Mesothelial cell of epicardium (in vitro differentiated cells): ENCODE measurements at regions not wholly inside any gene's neighbourhood (a gene's known extent, or its start where the extent isn't known, plus 50 kb on each side); places are given as distances from the start of the nearest gene placed in this dataset.

Source experiments
- DNase-seq, 2 experiments: peaks; one replicate each; pipeline ENCODE4 v3.0.0; 2021; ENCODE audit warnings: low spot score in 2 of 2; ENCODE audit not compliant: unreplicated experiment in 2 of 2
- H3K27ac Mint-ChIP-seq: 2 replicates; pipeline ENCODE4 v1.8.0; 2021; ENCODE audit warnings: mixed read lengths
- H3K27me3 Mint-ChIP-seq: 2 replicates; pipeline ENCODE4 v1.8.0; 2021; ENCODE audit warnings: low read depth, mixed read lengths
- H3K36me3 Mint-ChIP-seq: 2 replicates; pipeline ENCODE4 v1.8.0; 2021; ENCODE audit warnings: mixed read lengths
- H3K4me1 Mint-ChIP-seq: 2 replicates; pipeline ENCODE4 v1.8.0; 2021; ENCODE audit warnings: mixed read lengths
- H3K4me3 Mint-ChIP-seq: 2 replicates; pipeline ENCODE4 v1.8.0; 2021; ENCODE audit warnings: mild to moderate bottlenecking, moderate library complexity, mixed read lengths
- H3K9me3 Mint-ChIP-seq: 2 replicates; pipeline ENCODE4 v1.8.0; 2021; ENCODE audit warnings: mixed read lengths
- CTCF ChIP-seq: fragments of 200-600 bp; sonication (generic); IDR thresholded peaks from one replicate; pipeline ENCODE4 v1.5.0; 2021; ENCODE audit warnings: antibody characterized with exemption; ENCODE audit not compliant: unreplicated experiment

- H3K27me3 Mint-ChIP-seq, result peaks cover 19% of the 10 kb centered on the region
- H3K36me3 Mint-ChIP-seq, result no peaks in the 10 kb centered on the region
- no peak overlapping the region for H3K27ac Mint-ChIP-seq
- H3K9me3 Mint-ChIP-seq, result no peaks in the 10 kb centered on the region
- DNase-seq, result peak in 1 of 2 experiments; percentile 49
- H3K4me3 Mint-ChIP-seq, result no peak overlapping the region
- TF ChIP-seq CTCF, result no peak
- H3K4me1 Mint-ChIP-seq, result no peaks in the 10 kb centered on the region
These were observed 219.6 kb downstream of the RAP2A start for GRCh38 chr13:97653443-97654140.

GRCh38 chr13:97654236-97654635 is 220.3 kb downstream of the RAP2A start:
- Mint-ChIP-seq H3K27ac (no peak overlapping the region), H3K27me3 (peaks cover 19% of the 10 kb centered on the region), H3K4me1 (no peaks in the 10 kb centered on the region), H3K36me3 (no peaks in the 10 kb centered on the region), H3K4me3 (no peak overlapping the region), H3K9me3 (no peaks in the 10 kb centered on the region)
- TF ChIP-seq CTCF, result no peak
- no peak for DNase-seq

- H3K27me3 Mint-ChIP-seq, result peaks cover 17% of the 10 kb centered on the region
- H3K27ac Mint-ChIP-seq, result no peak overlapping the region
- H3K4me1 Mint-ChIP-seq, result peaks cover 5% of the 10 kb centered on the region
These were observed 224.6 kb downstream of the RAP2A start for GRCh38 chr13:97658556-97658955.

GRCh38 chr13:97659602-97660001 is 225.6 kb downstream of the RAP2A start:
- H3K27me3 Mint-ChIP-seq, result peaks cover 16% of the 10 kb centered on the region
- no peaks in the 10 kb centered on the region for H3K36me3 Mint-ChIP-seq
- H3K4me3 Mint-ChIP-seq, result no peak overlapping the region
- H3K27ac Mint-ChIP-seq, result no peak overlapping the region
- no peaks in the 10 kb centered on the region for H3K9me3 Mint-ChIP-seq
- no peak for TF ChIP-seq CTCF
- DNase-seq, result no peak
- H3K4me1 Mint-ChIP-seq, result peaks cover 5% of the 10 kb centered on the region

More at GRCh38 chr13:97658556-97658955, 224.6 kb downstream of the RAP2A start:
- no peak overlapping the region for H3K4me3 Mint-ChIP-seq
- DNase-seq, result no peak
- H3K36me3 Mint-ChIP-seq, result no peaks in the 10 kb centered on the region
- no peak for TF ChIP-seq CTCF
- H3K9me3 Mint-ChIP-seq, result no peaks in the 10 kb centered on the region

GRCh38 chr13:97660594-97661260 is 226.8 kb downstream of the RAP2A start:
- Mint-ChIP-seq H3K4me3 (no peak overlapping the region), H3K9me3 (peaks cover 5% of the 10 kb centered on the region), H3K27me3 (peaks cover 18% of the 10 kb centered on the region), H3K36me3 (no peaks in the 10 kb centered on the region), H3K27ac (no peak overlapping the region), H3K4me1 (peaks cover 5% of the 10 kb centered on the region)
- no peak for TF ChIP-seq CTCF
- DNase-seq, result no peak
